KMS-11 (cell line): ENCODE measurements at regions not wholly inside any gene's neighbourhood (a gene's known extent, or its start where the extent isn't known, plus 50 kb on each side); places are given as distances from the start of the nearest gene placed in this dataset.

Experiments
- H2AFZ ChIP-seq: fragments of 200-600 bp; sonication (generic); 2 replicates; pipeline ENCODE4 v1.6.1; 2016; ENCODE audit warnings: antibody characterized with exemption, mixed run types, low read depth
- H3K27ac ChIP-seq: fragments of 200-600 bp; sonication (generic); 2 replicates; pipeline ENCODE4 v1.6.1; 2016; ENCODE audit warnings: mild to moderate bottlenecking, mixed run types
- H3K27me3 ChIP-seq: fragments of 200-600 bp; sonication (generic); 2 replicates; pipeline ENCODE4 v1.6.1; 2017; ENCODE audit warnings: mild to moderate bottlenecking, low read depth, mixed run types, moderate library complexity; ENCODE audit not compliant: insufficient read depth
- H3K36me3 ChIP-seq: fragments of 200-600 bp; sonication (generic); 2 replicates; pipeline ENCODE4 v1.6.1; 2017; ENCODE audit warnings: mild to moderate bottlenecking, mixed run types; ENCODE audit not compliant: insufficient read depth
- H3K4me1 ChIP-seq: fragments of 200-600 bp; sonication (generic); 2 replicates; pipeline ENCODE4 v1.6.1; 2016; ENCODE audit warnings: mild to moderate bottlenecking, low read depth, mixed run types; ENCODE audit not compliant: poor library complexity, severe bottlenecking
- H3K4me2 ChIP-seq: fragments of 200-600 bp; sonication (generic); 2 replicates; pipeline ENCODE4 v1.7.0; 2016; ENCODE audit warnings: mild to moderate bottlenecking, mixed run types
- H3K4me3 ChIP-seq: fragments of 200-600 bp; sonication (generic); IDR thresholded peaks from 2 replicates; pipeline ENCODE4 v1.6.1; 2017; ENCODE audit warnings: low read depth, low read length, mixed read lengths; ENCODE audit not compliant: insufficient read depth
- H3K79me2 ChIP-seq: fragments of 200-600 bp; sonication (generic); 2 replicates; pipeline ENCODE4 v1.6.1; 2016; ENCODE audit warnings: low read depth, mixed run types; ENCODE audit not compliant: insufficient read depth
- H3K9ac ChIP-seq: fragments of 200-600 bp; sonication (generic); 2 replicates; pipeline ENCODE4 v1.6.1; 2016; ENCODE audit warnings: mild to moderate bottlenecking, mixed run types
- H4K20me1 ChIP-seq: fragments of 200-600 bp; sonication (generic); 2 replicates; pipeline ENCODE4 v1.6.1; 2016; ENCODE audit warnings: mild to moderate bottlenecking, mixed run types; ENCODE audit not compliant: insufficient read depth
- CTCF ChIP-seq: fragments of 200-600 bp; sonication (generic); conservative IDR thresholded peaks from 2 replicates; pipeline ENCODE4 v1.6.1; 2017; ENCODE audit warnings: low read depth, mild to moderate bottlenecking, antibody characterized with exemption, low read length, moderate library complexity, mixed read lengths

- Histone ChIP-seq H2AFZ (no peak overlapping the region), H3K36me3 (no peaks in the 10 kb centered on the region)
- TF ChIP-seq CTCF: no peak
These were observed 117.4 kb downstream of the TRIM29 start for GRCh38 chr11:120020486-120020885.

GRCh38 chr11:120019191-120019590, 118.7 kb downstream of the TRIM29 start:
- Histone ChIP-seq H3K9ac (no peak overlapping the region), H3K4me1 (no peaks in the 10 kb centered on the region), H3K36me3 (no peaks in the 10 kb centered on the region), H4K20me1 (no peaks in the 10 kb centered on the region), H3K27me3 (no peaks in the 10 kb centered on the region), H3K27ac (no peak overlapping the region), H3K79me2 (no peaks in the 10 kb centered on the region), H3K4me3 (no peak overlapping the region), H3K4me2 (no peak overlapping the region), H2AFZ (no peak overlapping the region)
- no peak for TF ChIP-seq CTCF

More at GRCh38 chr11:120020486-120020885, 117.4 kb downstream of the TRIM29 start:
- H3K4me2 ChIP-seq: no peak overlapping the region
- H3K79me2 ChIP-seq: no peaks in the 10 kb centered on the region
- H3K4me1 ChIP-seq: no peaks in the 10 kb centered on the region
- H3K27ac ChIP-seq: no peak overlapping the region
- no peaks in the 10 kb centered on the region for H4K20me1 ChIP-seq
- no peak overlapping the region for H3K9ac ChIP-seq
- no peak overlapping the region for H3K4me3 ChIP-seq
- no peaks in the 10 kb centered on the region for H3K27me3 ChIP-seq

GRCh38 chr11:120017582-120018150, 120.2 kb downstream of the TRIM29 start:
- no peak overlapping the region for H3K9ac ChIP-seq
- H3K27me3 ChIP-seq: no peaks in the 10 kb centered on the region
- no peak overlapping the region for H2AFZ ChIP-seq
- no peak for TF ChIP-seq CTCF
- no peak overlapping the region for H3K4me2 ChIP-seq
- no peak overlapping the region for H3K4me3 ChIP-seq
- no peak overlapping the region for H3K27ac ChIP-seq
- H3K36me3 ChIP-seq: no peaks in the 10 kb centered on the region
- no peaks in the 10 kb centered on the region for H3K79me2 ChIP-seq
- H3K4me1 ChIP-seq: no peaks in the 10 kb centered on the region
- H4K20me1 ChIP-seq: no peaks in the 10 kb centered on the region

GRCh38 chr11:120013325-120014250, 124.3 kb downstream of the TRIM29 start:
- no peak overlapping the region for H3K27ac ChIP-seq
- no peak overlapping the region for H3K4me3 ChIP-seq
- H3K4me1 ChIP-seq: no peaks in the 10 kb centered on the region
- no peak overlapping the region for H3K9ac ChIP-seq
- H3K36me3 ChIP-seq: no peaks in the 10 kb centered on the region
- no peak for TF ChIP-seq CTCF
- H2AFZ ChIP-seq: no peak overlapping the region
- H4K20me1 ChIP-seq: no peaks in the 10 kb centered on the region
- no peaks in the 10 kb centered on the region for H3K27me3 ChIP-seq
- H3K79me2 ChIP-seq: no peaks in the 10 kb centered on the region
- H3K4me2 ChIP-seq: no peak overlapping the region
